ENCODE measurements at regions not wholly inside any gene's neighbourhood (a gene's known extent, or its start where the extent isn't known, plus 50 kb on each side); places are given as distances from the start of the nearest gene placed in this dataset.

- no peak for DNase-seq
These were observed 1046.2 kb downstream of the NCAM2 start for GRCh38 chr21:22044431-22044830.

DNA sequence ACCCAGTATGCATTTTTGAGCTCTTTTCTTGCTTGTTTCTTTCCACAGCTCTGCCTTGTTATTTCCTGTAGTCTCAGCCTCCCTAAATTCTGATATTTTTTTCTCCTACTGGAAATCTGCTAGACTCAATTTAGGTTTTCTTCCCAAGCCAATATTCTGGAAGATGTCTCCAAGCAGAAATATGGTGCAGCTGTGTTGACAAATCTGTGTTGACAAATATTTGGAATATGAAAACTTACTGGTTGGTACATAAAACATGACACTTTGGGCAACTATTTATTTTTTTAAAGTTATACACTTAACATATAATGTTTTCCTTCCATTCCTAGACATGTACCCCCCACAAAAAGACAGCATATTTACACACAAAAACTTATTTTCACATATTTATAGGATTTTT lies 1048.4 kb downstream of the NCAM2 start:
- DNase-seq: no peak

DNA sequence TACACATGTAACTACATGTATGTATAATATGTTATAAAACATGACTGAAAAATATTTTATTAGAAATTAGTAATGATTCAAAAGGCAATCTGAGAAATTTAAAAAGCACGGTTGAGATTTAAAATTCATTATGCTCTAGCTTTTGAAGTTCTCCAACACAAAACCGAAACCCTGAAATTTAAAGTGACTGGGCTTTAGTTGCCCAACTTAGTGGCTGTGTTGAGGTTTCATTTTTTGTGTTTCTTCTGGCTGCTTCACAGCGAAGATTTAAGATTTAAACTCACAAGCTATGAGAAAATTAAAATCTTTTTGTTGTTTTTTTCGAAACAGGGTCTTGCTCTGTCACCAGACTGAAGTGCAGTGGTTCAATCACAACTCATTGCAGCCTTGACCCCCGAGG lies 1058.7 kb downstream of the NCAM2 start:
- DNase-seq: no peak

DNA sequence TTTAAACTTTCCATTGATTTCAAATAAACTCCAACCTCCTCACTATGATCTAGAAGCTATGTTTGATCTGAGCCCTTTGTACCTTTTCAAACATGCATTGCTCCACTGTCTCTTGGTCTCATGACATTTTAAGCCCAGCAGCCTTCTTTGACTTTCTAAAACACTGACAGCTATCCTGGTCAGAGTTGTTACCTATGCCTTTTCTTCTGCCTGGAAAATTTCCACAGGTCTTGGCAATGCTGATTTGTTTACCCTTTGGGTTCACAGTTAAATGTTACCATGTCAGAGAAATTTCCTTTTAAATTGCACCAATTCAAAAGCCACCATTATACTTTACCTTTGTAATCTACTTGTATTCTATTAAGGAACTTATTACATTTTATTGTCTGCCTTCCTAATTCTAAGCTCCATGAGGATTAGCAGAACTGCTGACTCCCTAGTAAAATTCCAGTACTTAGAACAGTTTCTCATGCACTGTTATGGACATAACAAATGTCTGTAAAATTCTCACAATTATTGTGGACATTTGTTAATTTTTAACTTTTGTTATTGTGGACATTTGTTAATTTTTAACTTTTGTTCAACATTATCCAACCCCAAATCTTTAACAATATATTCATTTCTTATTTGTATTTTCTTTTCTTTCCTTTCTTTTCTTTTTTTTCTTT lies 1064.4 kb downstream of the NCAM2 start:
- DNase-seq: no peak

DNA sequence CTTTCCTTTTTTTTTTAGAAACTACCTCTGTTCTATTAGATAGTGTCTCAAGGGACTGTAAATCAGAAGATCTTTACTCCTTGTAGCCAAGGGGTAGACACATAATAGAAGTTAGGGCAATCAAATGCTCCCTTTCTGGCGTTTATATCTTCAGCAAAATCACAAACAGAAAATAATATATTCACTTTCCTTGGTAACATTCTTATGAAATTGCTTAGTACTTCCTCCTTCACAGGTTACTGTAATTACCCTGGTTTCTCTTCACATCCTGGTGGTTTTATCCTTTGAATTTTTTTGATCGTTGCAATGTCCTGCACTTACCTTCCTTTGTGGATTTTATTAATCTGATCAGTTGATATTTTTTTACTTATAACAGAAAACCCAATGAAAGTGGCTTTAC lies 1064.9 kb downstream of the NCAM2 start:
- DNase-seq: no peak

DNA sequence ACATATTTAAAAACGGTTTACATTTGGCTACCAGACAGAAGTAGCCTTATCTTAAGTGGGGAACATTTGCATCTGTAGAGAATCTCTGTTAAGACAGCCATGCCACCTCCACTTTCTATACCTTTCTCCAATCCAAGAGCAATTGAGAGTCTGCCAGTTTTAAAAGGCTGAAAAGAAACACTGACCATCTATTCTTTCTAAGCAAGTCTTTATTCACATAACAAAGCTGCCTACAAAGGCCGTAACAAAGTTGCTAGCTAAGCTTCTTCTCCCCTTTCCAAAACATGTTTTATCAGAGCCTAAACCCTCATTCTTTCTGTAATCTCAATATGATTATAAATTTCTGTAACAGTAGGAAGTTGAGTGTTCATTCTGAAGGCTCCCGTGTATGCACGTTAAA lies 1078.3 kb downstream of the NCAM2 start:
- no peak for DNase-seq

- DNase-seq: no peak
These were observed 1085.7 kb downstream of the NCAM2 start for GRCh38 chr21:22083899-22084298.

DNA sequence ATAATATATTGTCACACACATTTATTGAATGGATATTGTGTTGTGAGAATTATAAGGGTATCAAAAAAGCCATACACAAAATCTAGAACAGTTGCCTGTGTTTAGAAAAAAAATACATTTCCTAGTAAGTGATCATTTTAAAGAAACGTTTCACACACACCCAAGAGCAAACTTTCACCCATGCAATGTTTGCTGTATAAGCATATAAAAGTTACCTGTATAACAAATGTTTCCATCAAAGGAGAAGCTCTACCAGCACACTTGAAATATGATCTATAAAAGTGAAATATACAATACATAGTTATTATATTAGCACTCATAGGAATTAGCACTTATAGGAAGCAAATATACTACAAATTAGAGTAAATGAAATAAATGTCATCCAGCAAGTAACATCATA lies 1098.1 kb downstream of the NCAM2 start:
- DNase-seq: no peak

- no peak for DNase-seq
These were observed 1108.7 kb downstream of the NCAM2 start for GRCh38 chr21:22106720-22107410.

DNA sequence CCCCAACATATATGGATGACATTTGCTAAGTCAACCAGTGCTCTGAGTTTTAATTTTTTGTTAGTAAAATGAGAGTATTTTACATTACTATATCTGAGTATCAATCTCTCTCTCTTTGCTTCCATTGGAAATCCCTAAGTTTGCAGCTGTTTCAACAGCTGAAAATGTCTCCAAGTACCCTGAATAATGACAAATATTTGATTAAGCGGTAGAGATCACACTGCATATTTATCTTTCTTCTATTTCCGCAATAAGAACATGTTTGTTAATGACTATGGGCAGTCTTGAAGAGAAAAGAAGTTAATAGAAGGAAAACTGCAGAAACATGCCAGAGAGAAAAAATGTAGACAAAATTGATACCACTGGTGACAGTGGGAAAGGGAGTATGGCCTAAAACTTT lies 1117.5 kb downstream of the NCAM2 start:
- DNase-seq: no peak

- DNase-seq: no peak
These were observed 1122.5 kb downstream of the NCAM2 start for GRCh38 chr21:22120616-22121266.

DNA sequence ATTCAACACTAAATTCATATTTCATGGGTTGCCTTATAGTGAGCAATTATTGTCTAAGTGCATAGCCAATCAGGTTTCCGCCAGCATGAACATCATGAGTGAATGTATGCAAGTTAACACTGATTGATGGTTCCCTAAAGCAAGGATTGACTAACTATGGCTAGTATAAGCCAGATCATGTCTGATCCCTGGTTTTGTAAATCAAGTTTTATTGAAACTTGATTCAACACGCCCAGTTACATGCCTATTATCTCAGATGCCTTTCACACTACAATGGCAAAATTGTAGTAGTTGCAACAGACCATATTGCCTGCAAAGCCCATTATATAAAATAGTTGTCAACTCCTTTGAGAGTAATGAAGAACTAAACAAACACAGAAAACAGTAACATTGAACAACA lies 1127.4 kb downstream of the NCAM2 start:
- no peak for DNase-seq

DNA sequence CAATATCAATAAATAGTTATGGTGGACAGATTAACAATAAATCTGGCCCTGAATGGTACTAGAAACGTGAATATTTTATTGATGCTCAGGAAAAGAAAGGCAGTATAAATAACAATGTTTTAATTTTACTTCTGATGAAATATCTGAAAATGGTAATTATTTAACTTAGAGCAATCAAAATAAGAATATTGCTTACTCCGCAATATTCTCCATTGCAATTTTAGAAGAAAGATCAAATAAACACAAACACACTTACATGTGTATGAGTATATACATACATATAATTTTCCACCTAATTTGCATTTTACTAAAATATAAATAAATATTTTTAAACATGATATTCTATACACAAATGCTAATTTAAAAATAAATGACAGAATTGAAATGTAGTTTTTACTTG lies 1130.5 kb downstream of the NCAM2 start:
- DNase-seq: no peak

DNA sequence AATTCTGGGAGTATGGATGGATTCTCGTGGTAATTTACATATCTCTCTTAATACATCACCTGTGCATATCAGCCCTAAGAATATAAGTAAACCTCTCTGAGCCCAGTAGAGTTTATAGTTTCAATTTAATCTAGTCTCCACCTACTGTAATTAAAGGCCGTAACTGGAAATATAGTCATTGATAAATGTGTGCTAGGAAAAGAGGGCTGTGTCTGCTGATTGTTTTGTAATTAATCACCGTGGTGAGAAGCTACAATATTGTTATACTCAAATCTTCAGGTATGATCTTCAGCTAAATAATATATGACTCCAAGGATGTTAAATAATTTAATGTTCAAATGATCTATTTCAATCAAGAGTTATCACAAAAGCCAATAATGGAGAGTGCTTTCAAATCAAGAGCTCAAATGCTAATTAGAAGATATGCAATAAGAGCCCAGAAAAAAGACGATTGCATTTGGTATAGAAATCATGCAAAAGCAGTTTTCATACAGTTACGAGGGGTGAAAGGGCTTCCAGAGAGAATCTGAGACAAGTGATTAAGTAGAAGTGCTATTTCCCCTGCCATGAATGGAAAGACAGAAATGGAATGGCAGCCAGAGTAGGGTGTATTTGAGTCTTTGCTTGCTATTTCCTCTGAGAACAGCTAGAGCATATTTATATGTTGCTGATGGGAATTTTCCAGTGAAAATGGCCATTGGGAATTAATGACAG lies 1134.3 kb downstream of the NCAM2 start:
- DNase-seq: no peak

DNA sequence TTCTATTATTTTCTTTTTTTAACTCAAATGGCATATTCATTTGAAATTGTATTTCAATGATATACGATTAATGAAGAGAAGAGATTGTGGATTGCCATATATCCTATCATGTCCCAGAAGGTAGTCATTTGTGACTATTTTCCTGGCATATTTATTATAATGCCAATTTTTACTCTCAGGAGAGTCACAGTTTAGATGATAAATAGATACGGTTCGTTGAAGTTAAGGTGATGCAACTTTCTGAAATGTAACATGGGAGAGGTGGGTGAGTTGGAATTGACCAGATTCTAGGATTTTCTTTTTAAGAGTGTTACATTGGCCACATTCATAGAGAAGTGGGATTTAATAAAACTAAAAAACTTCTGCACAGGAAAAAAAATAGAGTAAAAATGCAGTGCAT lies 1138.5 kb downstream of the NCAM2 start:
- no peak for DNase-seq

GRCh38 chr21:22138297-22139016 lies 1140.2 kb downstream of the NCAM2 start:
- no peak for DNase-seq

DNA sequence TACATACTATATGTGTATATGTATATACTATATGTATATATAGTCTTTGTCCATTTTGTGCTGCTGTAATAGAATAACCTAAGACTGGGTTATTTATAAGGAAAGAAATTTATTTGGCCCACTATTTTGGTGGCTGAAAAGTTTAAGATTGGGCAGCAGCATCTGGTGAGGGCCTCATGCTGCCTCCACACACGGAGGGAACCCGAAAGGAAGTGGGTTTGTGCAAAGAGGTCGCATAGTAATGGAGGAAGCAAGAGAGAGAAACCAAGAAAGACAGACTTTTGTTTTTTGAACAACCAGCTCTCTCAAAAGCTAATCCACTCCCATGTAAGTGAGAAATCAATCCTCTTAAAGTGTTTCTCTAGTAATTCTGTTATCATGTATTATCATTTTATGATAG lies 1147.3 kb downstream of the NCAM2 start:
- no peak for DNase-seq

DNA sequence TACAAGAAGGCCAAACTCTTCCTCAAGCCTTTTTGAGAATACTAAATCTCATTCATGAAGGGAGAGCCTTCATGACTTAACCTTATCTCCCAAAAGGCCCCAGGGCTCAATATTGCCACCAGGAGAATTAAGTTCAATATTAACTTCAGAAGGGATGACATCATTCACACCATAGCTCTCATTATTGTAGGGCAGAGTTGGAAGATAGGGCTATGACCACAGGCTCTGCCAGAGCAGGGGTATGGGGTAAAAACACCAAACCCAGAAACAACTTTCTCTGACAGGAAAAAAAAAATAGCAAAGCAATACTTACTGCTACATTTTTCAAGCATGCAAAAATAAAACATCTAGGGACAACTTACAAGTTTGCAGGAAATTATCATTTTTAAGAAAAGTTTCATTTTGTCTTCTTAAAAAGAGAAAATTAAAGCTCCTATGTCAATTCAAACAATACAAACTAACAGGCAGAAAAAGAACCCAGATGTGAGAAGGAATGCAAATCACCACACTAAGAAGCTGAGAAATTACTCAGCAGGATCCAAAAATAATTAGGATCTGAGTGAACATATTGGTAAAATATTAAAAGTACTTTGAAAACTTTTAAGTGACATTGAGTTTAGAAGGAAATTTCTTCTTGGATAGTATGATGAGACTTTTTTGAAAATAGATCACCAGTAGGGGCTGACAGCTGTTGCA lies 1156.5 kb downstream of the NCAM2 start:
- no peak for DNase-seq

DNA sequence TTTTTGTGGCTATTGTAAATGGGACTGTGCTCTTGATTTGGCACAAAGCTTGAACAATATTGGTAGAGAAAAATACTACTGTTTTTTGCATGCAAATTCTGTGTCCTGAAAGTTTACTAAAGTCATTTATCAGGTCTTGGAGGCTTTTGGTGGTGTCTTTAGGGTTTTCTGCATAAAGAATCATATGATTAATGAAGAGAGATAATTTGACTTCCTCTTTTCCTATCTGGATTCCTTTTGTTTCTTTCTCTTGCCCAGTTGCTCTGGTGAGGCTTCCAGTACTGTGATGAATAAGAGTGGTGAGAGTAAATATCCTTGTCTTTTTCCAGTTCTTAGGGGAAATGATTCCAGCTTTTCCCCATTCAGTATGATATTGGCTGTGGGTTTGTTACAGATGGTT lies 1166.7 kb downstream of the NCAM2 start:
- DNase-seq: no peak

- DNase-seq: no peak
These were observed 1176.5 kb downstream of the NCAM2 start for GRCh38 chr21:22174746-22175145.

DNA sequence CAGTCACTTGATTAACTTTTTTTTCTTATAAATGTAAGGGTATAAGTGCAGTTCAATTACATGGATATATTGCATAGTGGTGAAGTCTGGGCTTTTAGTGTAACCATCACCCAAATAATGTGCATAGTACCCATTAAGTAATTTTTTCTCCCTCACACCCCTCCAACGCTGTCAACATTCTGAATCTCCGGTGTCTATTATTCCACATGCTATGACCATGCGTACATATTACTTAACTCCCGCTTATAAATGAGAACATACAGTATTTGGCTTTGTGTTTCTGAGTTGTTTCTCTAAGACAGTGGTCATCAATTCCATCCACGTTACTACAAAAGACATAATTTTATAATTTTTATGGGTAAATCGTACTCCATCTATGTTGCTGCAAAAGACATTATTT lies 1191.1 kb downstream of the NCAM2 start:
- no peak for DNase-seq

- DNase-seq: no peak
These were observed 1193.4 kb downstream of the NCAM2 start for GRCh38 chr21:22191581-22191980.

DNA sequence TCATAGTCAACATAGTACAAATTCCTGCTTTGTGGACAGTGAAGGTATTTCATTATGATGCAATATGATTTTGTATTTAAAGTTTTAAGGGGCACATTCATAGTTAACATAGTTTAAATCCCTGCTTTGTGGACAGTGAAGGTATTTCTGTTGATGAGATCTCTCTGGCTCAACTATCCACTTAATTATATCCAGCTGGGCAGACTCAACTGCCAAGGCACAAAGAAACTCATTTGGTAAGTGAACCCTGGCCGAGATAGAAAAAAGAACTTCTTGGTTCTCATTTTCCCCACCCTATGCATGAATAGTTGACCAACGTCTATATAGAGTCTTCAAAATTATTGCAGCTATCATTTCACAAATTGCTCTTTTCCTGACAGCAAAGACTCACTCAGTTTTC lies 1194.6 kb downstream of the NCAM2 start:
- no peak for DNase-seq

Data from NCI-H2107 (cell line).